Stomach (tissue), 8 donors: ENCODE measurements at regions not wholly inside any gene's neighbourhood (a gene's known extent, or its start where the extent isn't known, plus 50 kb on each side); places are given as distances from the start of the nearest gene placed in this dataset.

ENCODE experiments used
- DNase-seq, 2 donors: peaks; one replicate each; pipeline versions ENCODE4 v3.0.0 to v3.0.0-alpha.2; 2013 to 2019
- H3K27ac ChIP-seq, 5 donors: fragments of 200-600 bp in 4 of 5; sonication (generic) in 4 of 5; one replicate each; pipeline ENCODE4 v1.5.1; 2013 to 2019; ENCODE audit warnings: mild to moderate bottlenecking in 1 of 5, moderate library complexity in 1 of 5
- H3K27me3 ChIP-seq, 3 donors: fragments of 200-600 bp; sonication (generic); one replicate each; pipeline ENCODE4 v1.5.1; 2017 to 2019; ENCODE audit warnings: mixed run types in 1 of 3
- H3K36me3 ChIP-seq, 4 donors: fragments of 200-600 bp; sonication (generic); 1 replicate in 3 of 4; 2 replicates in 1 of 4; pipeline ENCODE4 v1.5.1; 2016 to 2019
- H3K4me1 ChIP-seq, 4 donors: fragments of 200-600 bp; sonication (generic); one replicate each; pipeline ENCODE4 v1.5.1; 2016 to 2019
- H3K4me3 ChIP-seq, 4 donors: fragments of 200-600 bp; sonication (generic) in 3 of 4; one replicate each; pipeline ENCODE4 v1.5.1; 2016 to 2019; ENCODE audit warnings: mild to moderate bottlenecking in 1 of 4
- H3K9me3 ChIP-seq, 4 donors: fragments of 200-600 bp; sonication (generic); one replicate each; pipeline ENCODE4 v1.5.1; 2016 to 2019
- EP300 ChIP-seq: sonication (generic); formaldehyde crosslinking; IDR thresholded peaks from one replicate; pipeline ENCODE4 v1.6.1; 2017; ENCODE audit warnings: antibody characterized with exemption
- POLR2A ChIP-seq, 4 donors: fragments of 450-650 bp; IDR thresholded peaks; one replicate each; pipeline ENCODE4 v1.6.1; 2016; ENCODE audit warnings: antibody characterized with exemption in 4 of 4, control low read depth in 2 of 4, mild to moderate bottlenecking in 1 of 4, moderate library complexity in 1 of 4
- POLR2AphosphoS5 ChIP-seq, 3 donors: sonication (generic); formaldehyde crosslinking; IDR thresholded peaks; one replicate each; pipeline ENCODE4 v1.6.1; 2016; ENCODE audit warnings: antibody characterized with exemption in 3 of 3
- WGBS, 5 donors: extraction: QIAGEN DNeasy Blood & Tissue Kit in 3 of 5; methylation state at CpG; one replicate each; pipeline versions ENCODE4 v1.1.5 to v1.1.7; 2013 to 2018; 5-methylcytosine and 5-hydroxymethylcytosine counted together
- intact Hi-C: fragments of 100-400 bp; cut with DNase I; formaldehyde crosslinking; loops from one replicate; pipeline ENCODE4 v1.15.1; 2023; ENCODE audit warnings: low total_unique reads
- TF ChIP-seq, protein P1 (sequence below), 7 experiments: fragments of 450-650 bp in 4 of 7; fragments of 200-600 bp in 3 of 7; sonication (generic) in 3 of 7; IDR thresholded peaks; one replicate each; pipeline ENCODE4 v1.5.1; 2016 to 2019; ENCODE audit warnings: antibody characterized with exemption in 7 of 7, control low read depth in 2 of 7, mild to moderate bottlenecking in 1 of 7
- donor health status: healthy with polysubstance abuse.
- donor health status: Bipolar disorder and iron deficiency.
- donor health status: healthy.

DNA sequence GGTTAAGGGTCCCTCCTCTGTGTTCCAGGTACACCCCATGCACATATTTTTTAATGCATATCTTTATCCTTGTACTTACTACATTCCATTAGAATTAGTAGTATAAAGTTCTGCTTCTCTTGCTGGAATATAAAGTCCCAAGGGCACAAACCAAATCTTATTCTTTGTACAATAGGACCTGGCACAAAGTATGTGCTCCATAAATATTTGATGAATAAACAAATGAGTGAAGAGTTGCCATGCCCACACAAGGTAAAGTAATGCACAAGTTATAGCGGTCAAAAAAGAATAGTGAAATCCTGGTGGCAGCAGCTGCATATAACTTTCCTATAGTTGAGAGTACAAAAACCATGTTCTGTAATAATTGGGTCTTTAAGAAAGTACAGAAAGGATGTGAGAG is 82.1 kb upstream of the BMP4 start:
- WGBS, 5 donors: 35 to 74% (median 60%) methylated on average over 1 of the region's 1 CpG
- no peaks in the 10 kb centered on the region for H3K27me3 ChIP-seq
- DNase-seq: no peak
- intact Hi-C loops: no loop called here
- H3K36me3 ChIP-seq: no peaks in the 10 kb centered on the region
- TF ChIP-seq EP300 (no peak), POLR2AphosphoS5 (IDR thresholded peaks at IDR 0.05) (no peak), POLR2A (IDR thresholded peaks at IDR 0.05) (no peak)
- TF ChIP-seq, protein P1, sequence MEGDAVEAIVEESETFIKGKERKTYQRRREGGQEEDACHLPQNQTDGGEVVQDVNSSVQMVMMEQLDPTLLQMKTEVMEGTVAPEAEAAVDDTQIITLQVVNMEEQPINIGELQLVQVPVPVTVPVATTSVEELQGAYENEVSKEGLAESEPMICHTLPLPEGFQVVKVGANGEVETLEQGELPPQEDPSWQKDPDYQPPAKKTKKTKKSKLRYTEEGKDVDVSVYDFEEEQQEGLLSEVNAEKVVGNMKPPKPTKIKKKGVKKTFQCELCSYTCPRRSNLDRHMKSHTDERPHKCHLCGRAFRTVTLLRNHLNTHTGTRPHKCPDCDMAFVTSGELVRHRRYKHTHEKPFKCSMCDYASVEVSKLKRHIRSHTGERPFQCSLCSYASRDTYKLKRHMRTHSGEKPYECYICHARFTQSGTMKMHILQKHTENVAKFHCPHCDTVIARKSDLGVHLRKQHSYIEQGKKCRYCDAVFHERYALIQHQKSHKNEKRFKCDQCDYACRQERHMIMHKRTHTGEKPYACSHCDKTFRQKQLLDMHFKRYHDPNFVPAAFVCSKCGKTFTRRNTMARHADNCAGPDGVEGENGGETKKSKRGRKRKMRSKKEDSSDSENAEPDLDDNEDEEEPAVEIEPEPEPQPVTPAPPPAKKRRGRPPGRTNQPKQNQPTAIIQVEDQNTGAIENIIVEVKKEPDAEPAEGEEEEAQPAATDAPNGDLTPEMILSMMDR (IDR thresholded peaks at IDR 0.05): no peak
- no peak overlapping the region for H3K4me3 ChIP-seq
- no peak overlapping the region for H3K27ac ChIP-seq
- H3K4me1 ChIP-seq: peaks cover 0 to 6% (median 0%) of the 10 kb centered on the region in 4 donors
- peaks cover 0 to 20% (median 16%) of the 10 kb centered on the region in 4 donors for H3K9me3 ChIP-seq

DNA sequence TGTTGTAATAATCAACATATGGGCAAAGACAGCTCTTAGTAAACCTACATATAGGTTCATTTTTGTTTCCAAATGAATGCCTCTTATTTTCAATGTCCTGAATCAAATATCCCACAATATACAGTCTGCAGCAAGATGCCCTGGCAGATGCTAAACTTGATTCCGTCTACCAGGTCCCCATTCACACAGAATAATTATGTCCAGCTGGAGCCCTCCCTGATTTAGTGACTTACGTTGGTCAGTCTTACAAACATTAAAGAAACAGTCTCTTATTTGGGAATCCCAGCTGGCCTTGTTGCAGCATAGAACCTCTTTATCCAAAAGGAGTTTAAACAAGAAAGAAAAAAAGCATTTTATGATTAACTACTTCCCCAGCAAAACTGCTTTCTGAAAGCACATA is 82.7 kb upstream of the BMP4 start:
- H3K36me3 ChIP-seq: no peaks in the 10 kb centered on the region
- DNase-seq: no peak
- WGBS, 5 donors: 27 to 46% (median 36%) methylated on average over 2 of the region's 2 CpGs
- H3K4me3 ChIP-seq: no peak overlapping the region
- intact Hi-C loops: no loop called here
- H3K27ac ChIP-seq: no peak overlapping the region
- H3K9me3 ChIP-seq: peaks cover 0 to 17% (median 16%) of the 10 kb centered on the region in 4 donors
- peaks cover 0 to 6% (median 0%) of the 10 kb centered on the region in 4 donors for H3K4me1 ChIP-seq
- no peaks in the 10 kb centered on the region for H3K27me3 ChIP-seq
- TF ChIP-seq EP300 (no peak), POLR2AphosphoS5 (IDR thresholded peaks at IDR 0.05) (no peak), POLR2A (IDR thresholded peaks at IDR 0.05) (no peak)
- TF ChIP-seq, protein P1 (IDR thresholded peaks at IDR 0.05): no peak

DNA sequence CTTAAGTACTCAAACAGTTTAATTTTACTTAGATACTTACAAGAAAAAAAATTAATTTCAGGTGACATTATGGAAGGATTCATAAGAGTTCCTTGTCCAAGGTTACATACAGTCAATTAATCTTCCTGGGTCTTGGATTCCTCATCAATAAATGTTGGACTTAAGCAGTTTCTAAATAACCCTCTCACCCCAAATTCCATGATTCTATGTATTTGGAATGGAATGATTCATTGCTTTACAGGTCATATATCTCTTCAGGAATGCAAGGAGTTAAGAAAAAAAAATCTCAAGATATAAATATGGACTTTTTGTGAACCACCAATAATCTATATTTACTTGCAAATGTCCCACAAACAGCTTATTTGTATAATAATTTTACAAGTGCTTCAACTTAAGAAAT is 84.2 kb upstream of the BMP4 start:
- Histone ChIP-seq H3K4me3 (no peak overlapping the region), H3K9me3 (peaks cover 0 to 2% (median 1%) of the 10 kb centered on the region in 4 donors), H3K27me3 (no peaks in the 10 kb centered on the region), H3K36me3 (no peaks in the 10 kb centered on the region), H3K27ac (no peak overlapping the region), H3K4me1 (peaks cover 0 to 6% (median 0%) of the 10 kb centered on the region in 4 donors)
- TF ChIP-seq POLR2A (IDR thresholded peaks at IDR 0.05) (no peak), POLR2AphosphoS5 (IDR thresholded peaks at IDR 0.05) (no peak), EP300 (no peak)
- TF ChIP-seq, protein P1 (IDR thresholded peaks at IDR 0.05): no peak
- intact Hi-C loops: no loop called here
- no peak for DNase-seq

DNA sequence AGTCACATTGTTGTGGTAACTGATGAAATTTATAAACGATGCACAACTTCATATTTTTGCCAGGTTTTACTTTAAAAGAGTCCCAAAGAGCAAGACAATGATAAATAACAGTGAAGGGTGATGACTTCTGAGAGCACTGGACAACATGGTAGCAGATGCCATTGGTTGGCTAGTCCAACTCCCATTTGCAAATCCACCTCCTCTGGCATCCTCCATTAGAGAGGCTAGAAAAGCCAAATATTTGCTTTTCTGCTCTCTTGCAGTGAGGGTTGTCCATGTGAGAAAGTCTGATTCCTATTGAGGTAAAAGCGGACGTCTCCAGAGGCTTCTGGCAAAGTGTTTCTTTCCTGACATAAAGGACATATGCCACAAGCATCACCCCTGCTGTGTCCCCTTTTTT is 89.6 kb upstream of the BMP4 start:
- intact Hi-C loops: no loop called here
- no peak overlapping the region for H3K27ac ChIP-seq
- H3K27me3 ChIP-seq: no peaks in the 10 kb centered on the region
- 32 to 70% (median 35%) methylated on average over 3 of the region's 3 CpGs for WGBS, 5 donors
- peaks cover 0 to 11% (median 0%) of the 10 kb centered on the region in 4 donors for H3K4me1 ChIP-seq
- no peaks in the 10 kb centered on the region for H3K9me3 ChIP-seq
- H3K36me3 ChIP-seq: no peaks in the 10 kb centered on the region
- no peak for DNase-seq
- no peak overlapping the region for H3K4me3 ChIP-seq
- TF ChIP-seq EP300: no peak
- TF ChIP-seq POLR2A (IDR thresholded peaks at IDR 0.05): no peak
- TF ChIP-seq, protein P1 (IDR thresholded peaks at IDR 0.05): no peak
- no peak for TF ChIP-seq POLR2AphosphoS5 (IDR thresholded peaks at IDR 0.05)
